HCT116 (cell line): ENCODE measurements at regions not wholly inside any gene's neighbourhood (a gene's known extent, or its start where the extent isn't known, plus 50 kb on each side); places are given as distances from the start of the nearest gene placed in this dataset.

ENCODE experiments used
- ATAC-seq: fragments of 200-7000 bp; cut with Tn5 transposase; 2 replicates; pipeline ENCODE4 v1.9.1; 2020; ENCODE audit warnings: mild to moderate bottlenecking, moderate library complexity
- BruUV-seq: library from RNA; stranded (reverse); fragments of 400-500 nt; replicated peaks from 2 replicates; lab custom pipeline; 2021; lab: Mats Ljungman, UMichigan
- CTCF ChIA-PET: fragments of 300-600 bp; sonication (Branson Sonifier 250); formaldehyde crosslinking; loops from one replicate; lab custom pipeline; 2021; ENCODE audit warnings: antibody characterized with exemption; lab: Charles Lee
- POLR2A ChIA-PET: fragments of 300-600, 350-600 bp; sonication (Branson Sonifier 250); formaldehyde crosslinking; loops from one replicate; lab custom pipeline; 2021; ENCODE audit warnings: antibody characterized with exemption; lab: Charles Lee
- RAD21 ChIA-PET, 2 experiments: fragments of 300-600 bp; sonication (Branson Sonifier 250); formaldehyde crosslinking; loops; one replicate each; lab custom pipeline; 2023; ENCODE audit warnings: low total read pairs in 2 of 2; ENCODE audit not compliant: uncharacterized antibody in 2 of 2, unreplicated experiment in 2 of 2, low non-redundant PET in 1 of 2; lab: Charles Lee
- DNase-seq: peaks from one replicate; pipeline ENCODE4 v3.0.0-alpha.2; 2010; ENCODE audit warnings: low read depth, low spot score
- H2AFZ ChIP-seq: fragments of 200-600 bp; shearing (Covaris generic), sonication (generic); 2 replicates; pipeline ENCODE4 v1.6.1; 2017; ENCODE audit warnings: low read depth, mixed run types, mixed read lengths, antibody characterized with exemption, low read length; ENCODE audit not compliant: poor library complexity, severe bottlenecking
- H3K27ac ChIP-seq: 2 replicates; pipeline ENCODE4 v1.5.1; 2012; ENCODE audit warnings: low read depth, low read length
- H3K27me3 ChIP-seq: fragments of 200-600 bp; sonication (generic); 2 replicates; pipeline ENCODE4 v1.6.1; 2016; ENCODE audit warnings: mixed run types, low read length, mixed read lengths; ENCODE audit not compliant: insufficient read depth
- H3K36me3 ChIP-seq, 2 experiments: fragments of 200-500 bp in 1 of 2; fragments of 200-600 bp in 1 of 2; sonication (Bioruptor generic) in 1 of 2; sonication (generic) in 1 of 2; 2 replicates each; pipeline versions ENCODE4 v1.5.1 to v1.6.1; 2014 to 2016; ENCODE audit warnings: low read length in 2 of 2, inconsistent platforms in 1 of 2, mixed read lengths in 1 of 2, mixed run types in 1 of 2; ENCODE audit not compliant: insufficient read depth in 2 of 2, control insufficient read depth in 1 of 2
- H3K4me1 ChIP-seq, 2 experiments: fragments of 200-600 bp in 1 of 2; sonication (generic) in 1 of 2; 2 replicates each; pipeline versions ENCODE4 v1.5.1 to v1.6.1; 2012 to 2017; ENCODE audit warnings: low read length in 2 of 2, inconsistent platforms in 1 of 2, mild to moderate bottlenecking in 1 of 2, mixed read lengths in 1 of 2, mixed run types in 1 of 2, moderate library complexity in 1 of 2; ENCODE audit not compliant: insufficient read depth in 2 of 2, control insufficient read depth in 1 of 2
- H3K4me2 ChIP-seq: fragments of 200-600 bp; sonication (generic); 2 replicates; pipeline ENCODE4 v1.6.1; 2017; ENCODE audit warnings: mixed run types, low read length, mixed read lengths
- H3K4me3 ChIP-seq, 2 experiments: fragments of 200-600 bp in 1 of 2; sonication (generic) in 1 of 2; replicated peaks in 1 of 2; 2 replicates each; pipeline ENCODE4 v1.5.1; 2011 to 2016; ENCODE audit warnings: low read length in 2 of 2, control low read depth in 1 of 2, low read depth in 1 of 2, mild to moderate bottlenecking in 1 of 2, mixed read lengths in 1 of 2, mixed run types in 1 of 2
- H3K79me2 ChIP-seq: fragments of 200-600 bp; sonication (generic); 2 replicates; pipeline ENCODE4 v1.6.1; 2017; ENCODE audit warnings: mild to moderate bottlenecking, mixed run types, low read length, moderate library complexity, mixed read lengths; ENCODE audit not compliant: insufficient read depth
- H3K9ac ChIP-seq: fragments of 200-600 bp; sonication (generic); 2 replicates; pipeline ENCODE4 v1.6.1; 2016; ENCODE audit warnings: low read length, mixed read lengths
- H3K9me2 ChIP-seq: fragments of 200-600 bp; sonication (generic), shearing (Covaris generic); 2 replicates; pipeline ENCODE4 v1.6.1; 2017; ENCODE audit warnings: mixed run types, mild to moderate bottlenecking, moderate library complexity; ENCODE audit not compliant: insufficient read depth
- H3K9me3 ChIP-seq, 2 experiments: fragments of 200-500 bp in 1 of 2; fragments of 200-600 bp in 1 of 2; sonication (Bioruptor generic) in 1 of 2; sonication (generic) in 1 of 2; 2 replicates each; pipeline ENCODE4 v1.6.1; 2014 to 2017; ENCODE audit warnings: low read length in 2 of 2, mixed read lengths in 2 of 2, inconsistent platforms in 1 of 2, low read depth in 1 of 2, mild to moderate bottlenecking in 1 of 2, mixed run types in 1 of 2, moderate library complexity in 1 of 2; ENCODE audit not compliant: control insufficient read depth in 1 of 2, insufficient read depth in 1 of 2
- H4K20me1 ChIP-seq: fragments of 200-600 bp; sonication (generic), shearing (Covaris generic); 2 replicates; pipeline ENCODE4 v1.6.1; 2017; ENCODE audit warnings: mixed run types, mild to moderate bottlenecking, moderate library complexity; ENCODE audit not compliant: insufficient read depth
- CBX3 ChIP-seq: IDR thresholded peaks from 2 replicates; pipeline ENCODE4 v1.6.1; 2012; ENCODE audit warnings: low read depth
- CEBPB ChIP-seq: IDR thresholded peaks from 2 replicates; pipeline ENCODE4 v1.6.1; 2012; ENCODE audit warnings: low read depth
- EZH2 ChIP-seq: fragments of 200-600 bp; sonication (generic); IDR thresholded peaks from 2 replicates; pipeline ENCODE4 v1.6.1; 2017; ENCODE audit warnings: antibody characterized with exemption, mixed run types
- EZH2phosphoT487 ChIP-seq: fragments of 200-600 bp; IDR thresholded peaks from 2 replicates; pipeline ENCODE4 v1.6.1; 2018; ENCODE audit warnings: antibody characterized with exemption, borderline replicate concordance
- JUND ChIP-seq: IDR thresholded peaks from 2 replicates; pipeline ENCODE4 v1.6.1; 2012
- SIN3A ChIP-seq: IDR thresholded peaks from 2 replicates; pipeline ENCODE4 v1.6.1; 2012; ENCODE audit warnings: low read depth
- TCF7L2 ChIP-seq: IDR thresholded peaks from 2 replicates; pipeline ENCODE4 v1.7.0; 2011; ENCODE audit warnings: borderline replicate concordance, inconsistent platforms; ENCODE audit not compliant: insufficient read depth, insufficient read length; ENCODE audit errors: extremely low read depth
- YY1 ChIP-seq: IDR thresholded peaks from 2 replicates; pipeline ENCODE4 v1.6.1; 2011; ENCODE audit warnings: low read length, low read depth, moderate library complexity, mild to moderate bottlenecking; ENCODE audit not compliant: insufficient replicate concordance; ENCODE audit errors: extremely low read depth
- ZFX ChIP-seq: fragments of 450-650 bp; IDR thresholded peaks from 2 replicates; pipeline ENCODE4 v1.6.1; 2017
- ZNF274 ChIP-seq: fragments of 200-500 bp; sonication (Bioruptor generic); IDR thresholded peaks from 2 replicates; pipeline ENCODE4 v1.6.1; 2014; ENCODE audit warnings: mild to moderate bottlenecking, low read depth, low read length, inconsistent platforms
- intact Hi-C: fragments of 100-400 bp; cut with micrococcal nuclease; formaldehyde crosslinking; loops from 2 replicates; pipeline ENCODE4 v1.10.0; 2022
- TF ChIP-seq, protein P1 (sequence below): IDR thresholded peaks from 2 replicates; pipeline ENCODE4 v1.6.1; 2011; ENCODE audit warnings: mild to moderate bottlenecking, low read length, moderate library complexity; ENCODE audit not compliant: insufficient replicate concordance; ENCODE audit errors: extremely low read depth
- TF ChIP-seq, protein P2 (sequence below), 3 experiments: fragments of 200-600 bp in 1 of 3; sonication (generic) in 1 of 3; IDR thresholded peaks in 2 of 3; conservative IDR thresholded peaks in 1 of 3; 2 replicates each; pipeline ENCODE4 v1.5.1; 2012 to 2017; ENCODE audit warnings: low read depth in 2 of 3, low read length in 2 of 3, antibody characterized with exemption in 1 of 3, borderline replicate concordance in 1 of 3, control low read depth in 1 of 3, mild to moderate bottlenecking in 1 of 3, mixed read lengths in 1 of 3, mixed run types in 1 of 3, moderate library complexity in 1 of 3; ENCODE audit not compliant: insufficient read depth in 1 of 3
- TF ChIP-seq, protein P3 (sequence below): IDR thresholded peaks from 2 replicates; pipeline ENCODE4 v1.6.1; 2012; ENCODE audit warnings: low read depth

DNA sequence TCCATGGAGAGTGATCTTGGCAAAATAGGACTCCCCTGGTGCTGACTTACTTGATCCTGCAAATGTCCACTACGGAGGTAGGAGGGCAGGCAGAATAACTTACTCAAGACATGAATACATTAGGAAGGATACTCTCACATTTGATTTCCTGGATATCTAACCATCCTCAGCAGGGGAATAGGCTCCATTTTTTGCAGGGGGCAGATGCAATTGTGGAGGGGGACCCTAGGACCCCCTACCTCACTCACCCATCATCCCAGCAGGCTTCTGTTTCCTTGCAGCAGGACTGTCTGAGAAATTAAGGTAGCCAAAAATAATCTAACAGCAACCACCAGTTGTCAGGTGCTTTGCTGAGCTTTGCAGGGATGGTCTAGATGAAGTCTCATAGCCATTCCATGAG, 482.0 kb downstream of the ZNF536 start:
- BruUV-seq = no TSS peak
- Histone ChIP-seq H3K9me2 (no peaks in the 10 kb centered on the region), H3K9me3 (peaks cover 22 to 32% of the 10 kb centered on the region in 2 experiments; a peak in 2 of 4 replicates), H3K9ac (no peak overlapping the region), H3K36me3 (no peaks in the 10 kb centered on the region), H3K4me2 (no peak overlapping the region), H3K27me3 (no peaks in the 10 kb centered on the region), H3K79me2 (no peaks in the 10 kb centered on the region), H4K20me1 (no peaks in the 10 kb centered on the region), H3K4me3 (no peak overlapping the region), H2AFZ (no peak overlapping the region), H3K27ac (no peak overlapping the region), H3K4me1 (no peaks in the 10 kb centered on the region)
- ChIA-PET POLR2A (no interaction called here), CTCF (no interaction called here), RAD21 (no interaction called here)
- no peak for DNase-seq
- TF ChIP-seq JUND = no peak
- TF ChIP-seq SIN3A = no peak
- TF ChIP-seq CEBPB = no peak
- TF ChIP-seq TCF7L2 = no peak
- TF ChIP-seq, protein P1, sequence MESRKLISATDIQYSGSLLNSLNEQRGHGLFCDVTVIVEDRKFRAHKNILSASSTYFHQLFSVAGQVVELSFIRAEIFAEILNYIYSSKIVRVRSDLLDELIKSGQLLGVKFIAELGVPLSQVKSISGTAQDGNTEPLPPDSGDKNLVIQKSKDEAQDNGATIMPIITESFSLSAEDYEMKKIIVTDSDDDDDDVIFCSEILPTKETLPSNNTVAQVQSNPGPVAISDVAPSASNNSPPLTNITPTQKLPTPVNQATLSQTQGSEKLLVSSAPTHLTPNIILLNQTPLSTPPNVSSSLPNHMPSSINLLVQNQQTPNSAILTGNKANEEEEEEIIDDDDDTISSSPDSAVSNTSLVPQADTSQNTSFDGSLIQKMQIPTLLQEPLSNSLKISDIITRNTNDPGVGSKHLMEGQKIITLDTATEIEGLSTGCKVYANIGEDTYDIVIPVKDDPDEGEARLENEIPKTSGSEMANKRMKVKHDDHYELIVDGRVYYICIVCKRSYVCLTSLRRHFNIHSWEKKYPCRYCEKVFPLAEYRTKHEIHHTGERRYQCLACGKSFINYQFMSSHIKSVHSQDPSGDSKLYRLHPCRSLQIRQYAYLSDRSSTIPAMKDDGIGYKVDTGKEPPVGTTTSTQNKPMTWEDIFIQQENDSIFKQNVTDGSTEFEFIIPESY = no peak
- TF ChIP-seq EZH2 = no peak
- TF ChIP-seq CBX3 = no peak
- no peak for TF ChIP-seq YY1
- no peak for TF ChIP-seq ZFX
- TF ChIP-seq, protein P2, sequence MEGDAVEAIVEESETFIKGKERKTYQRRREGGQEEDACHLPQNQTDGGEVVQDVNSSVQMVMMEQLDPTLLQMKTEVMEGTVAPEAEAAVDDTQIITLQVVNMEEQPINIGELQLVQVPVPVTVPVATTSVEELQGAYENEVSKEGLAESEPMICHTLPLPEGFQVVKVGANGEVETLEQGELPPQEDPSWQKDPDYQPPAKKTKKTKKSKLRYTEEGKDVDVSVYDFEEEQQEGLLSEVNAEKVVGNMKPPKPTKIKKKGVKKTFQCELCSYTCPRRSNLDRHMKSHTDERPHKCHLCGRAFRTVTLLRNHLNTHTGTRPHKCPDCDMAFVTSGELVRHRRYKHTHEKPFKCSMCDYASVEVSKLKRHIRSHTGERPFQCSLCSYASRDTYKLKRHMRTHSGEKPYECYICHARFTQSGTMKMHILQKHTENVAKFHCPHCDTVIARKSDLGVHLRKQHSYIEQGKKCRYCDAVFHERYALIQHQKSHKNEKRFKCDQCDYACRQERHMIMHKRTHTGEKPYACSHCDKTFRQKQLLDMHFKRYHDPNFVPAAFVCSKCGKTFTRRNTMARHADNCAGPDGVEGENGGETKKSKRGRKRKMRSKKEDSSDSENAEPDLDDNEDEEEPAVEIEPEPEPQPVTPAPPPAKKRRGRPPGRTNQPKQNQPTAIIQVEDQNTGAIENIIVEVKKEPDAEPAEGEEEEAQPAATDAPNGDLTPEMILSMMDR (IDR thresholded peaks at IDR 0.05 in 2 of 3, conservative IDR thresholded peaks at IDR 0.05 in 1 of 3; ENCODE audit: borderline replicate concordance in 1 of 3, insufficient read depth in 1 of 3, low read depth in 2 of 3, low read length in 2 of 3) = no peak
- TF ChIP-seq ZNF274 = no peak
- TF ChIP-seq EZH2phosphoT487 = no peak
- TF ChIP-seq, protein P3, sequence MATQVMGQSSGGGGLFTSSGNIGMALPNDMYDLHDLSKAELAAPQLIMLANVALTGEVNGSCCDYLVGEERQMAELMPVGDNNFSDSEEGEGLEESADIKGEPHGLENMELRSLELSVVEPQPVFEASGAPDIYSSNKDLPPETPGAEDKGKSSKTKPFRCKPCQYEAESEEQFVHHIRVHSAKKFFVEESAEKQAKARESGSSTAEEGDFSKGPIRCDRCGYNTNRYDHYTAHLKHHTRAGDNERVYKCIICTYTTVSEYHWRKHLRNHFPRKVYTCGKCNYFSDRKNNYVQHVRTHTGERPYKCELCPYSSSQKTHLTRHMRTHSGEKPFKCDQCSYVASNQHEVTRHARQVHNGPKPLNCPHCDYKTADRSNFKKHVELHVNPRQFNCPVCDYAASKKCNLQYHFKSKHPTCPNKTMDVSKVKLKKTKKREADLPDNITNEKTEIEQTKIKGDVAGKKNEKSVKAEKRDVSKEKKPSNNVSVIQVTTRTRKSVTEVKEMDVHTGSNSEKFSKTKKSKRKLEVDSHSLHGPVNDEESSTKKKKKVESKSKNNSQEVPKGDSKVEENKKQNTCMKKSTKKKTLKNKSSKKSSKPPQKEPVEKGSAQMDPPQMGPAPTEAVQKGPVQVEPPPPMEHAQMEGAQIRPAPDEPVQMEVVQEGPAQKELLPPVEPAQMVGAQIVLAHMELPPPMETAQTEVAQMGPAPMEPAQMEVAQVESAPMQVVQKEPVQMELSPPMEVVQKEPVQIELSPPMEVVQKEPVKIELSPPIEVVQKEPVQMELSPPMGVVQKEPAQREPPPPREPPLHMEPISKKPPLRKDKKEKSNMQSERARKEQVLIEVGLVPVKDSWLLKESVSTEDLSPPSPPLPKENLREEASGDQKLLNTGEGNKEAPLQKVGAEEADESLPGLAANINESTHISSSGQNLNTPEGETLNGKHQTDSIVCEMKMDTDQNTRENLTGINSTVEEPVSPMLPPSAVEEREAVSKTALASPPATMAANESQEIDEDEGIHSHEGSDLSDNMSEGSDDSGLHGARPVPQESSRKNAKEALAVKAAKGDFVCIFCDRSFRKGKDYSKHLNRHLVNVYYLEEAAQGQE = no peak
- ATAC-seq = no peak
- intact Hi-C loops = no loop called here
